Natural killer cell (primary cell): ENCODE measurements at regions not wholly inside any gene's neighbourhood (a gene's known extent, or its start where the extent isn't known, plus 50 kb on each side); places are given as distances from the start of the nearest gene placed in this dataset.

ENCODE experiments used
- ATAC-seq, 3 donors: fragments of 150-1000 bp in 2 of 3; fragments of 200-7000 bp in 1 of 3; cut with Tn5 transposase; 1 replicate in 1 of 3; 2 replicates in 2 of 3; pipeline ENCODE4 v1.10.0; 2021; ENCODE audit warnings: mild to moderate bottlenecking in 2 of 3, moderate library complexity in 2 of 3
- DNase-seq, 2 donors: peaks; one replicate each; pipeline versions ENCODE4 v3.0.0 to v3.0.0-alpha.2; 2013 to 2021; ENCODE audit warnings: mixed read lengths in 1 of 2
- H3K27ac ChIP-seq: one replicate; pipeline ENCODE4 v1.5.1; 2013; ENCODE audit warnings: mild to moderate bottlenecking, low read length
- H3K27me3 ChIP-seq: one replicate; pipeline ENCODE4 v1.6.1; 2013; ENCODE audit warnings: low read length; ENCODE audit not compliant: control insufficient read depth, insufficient read depth
- H3K36me3 ChIP-seq: one replicate; pipeline ENCODE4 v1.6.1; 2013; ENCODE audit warnings: low read length; ENCODE audit not compliant: control insufficient read depth, insufficient read depth
- H3K4me1 ChIP-seq: one replicate; pipeline ENCODE4 v1.6.1; 2013; ENCODE audit warnings: low read length; ENCODE audit not compliant: control insufficient read depth, insufficient read depth
- H3K4me3 ChIP-seq: one replicate; pipeline ENCODE4 v1.5.1; 2013; ENCODE audit warnings: low read length
- H3K9me3 ChIP-seq: one replicate; pipeline ENCODE4 v1.6.1; 2013; ENCODE audit warnings: low read length; ENCODE audit not compliant: control insufficient read depth, insufficient read depth
- H3K27ac Mint-ChIP-seq, 2 donors: one replicate each; pipeline ENCODE4 v1.8.0; 2022; ENCODE audit warnings: mild to moderate bottlenecking in 2 of 2, mixed read lengths in 2 of 2, moderate library complexity in 1 of 2
- H3K27me3 Mint-ChIP-seq, 2 donors: one replicate each; pipeline ENCODE4 v1.8.0; 2022; ENCODE audit warnings: low read depth in 2 of 2, mixed read lengths in 2 of 2
- H3K36me3 Mint-ChIP-seq: one replicate; pipeline ENCODE4 v1.8.0; 2022; ENCODE audit warnings: mixed read lengths
- H3K4me1 Mint-ChIP-seq, 2 donors: one replicate each; pipeline ENCODE4 v1.8.0; 2022; ENCODE audit warnings: mixed read lengths in 2 of 2
- H3K4me3 Mint-ChIP-seq: one replicate; pipeline ENCODE4 v1.8.0; 2022; ENCODE audit warnings: mild to moderate bottlenecking, moderate library complexity, mixed read lengths
- H3K9me3 Mint-ChIP-seq, 2 donors: one replicate each; pipeline ENCODE4 v1.8.0; 2022; ENCODE audit warnings: mixed read lengths in 2 of 2
- CTCF ChIP-seq: fragments of 200-600 bp; IDR thresholded peaks from one replicate; pipeline ENCODE4 v1.8.0; 2022; ENCODE audit warnings: antibody characterized with exemption
- intact Hi-C: fragments of 100-400 bp; cut with micrococcal nuclease; formaldehyde crosslinking; loops from one replicate; pipeline ENCODE4 v1.14.2; 2022

GRCh38 chr6:114897536-114897935 lies 554.7 kb upstream of the HS3ST5 start:
- DNase-seq = no peak
- Histone ChIP-seq H3K4me1 (no peaks in the 10 kb centered on the region), H3K36me3 (no peaks in the 10 kb centered on the region), H3K27ac (no peak overlapping the region), H3K4me3 (no peak overlapping the region), H3K9me3 (peaks cover 3% of the 10 kb centered on the region), H3K27me3 (no peaks in the 10 kb centered on the region)
- Mint-ChIP-seq H3K4me3 (no peak overlapping the region), H3K4me1 (no peaks in the 10 kb centered on the region), H3K27ac (no peak overlapping the region), H3K27me3 (no peaks in the 10 kb centered on the region), H3K36me3 (no peaks in the 10 kb centered on the region), H3K9me3 (peaks cover 7 to 9% of the 10 kb centered on the region in 2 donors)
- ATAC-seq = no peak
- intact Hi-C loops = no loop called here
- TF ChIP-seq CTCF = no peak

GRCh38 chr6:114892211-114892610 lies 549.4 kb upstream of the HS3ST5 start:
- TF ChIP-seq CTCF = no peak
- H3K27ac Mint-ChIP-seq = no peak overlapping the region
- Histone ChIP-seq H3K4me1 (no peaks in the 10 kb centered on the region), H3K4me3 (no peak overlapping the region), H3K27me3 (no peaks in the 10 kb centered on the region), H3K36me3 (no peaks in the 10 kb centered on the region), H3K9me3 (no peaks in the 10 kb centered on the region), H3K27ac (no peak overlapping the region)
- DNase-seq (no peak), ATAC-seq (no peak)
- H3K27me3 Mint-ChIP-seq = no peaks in the 10 kb centered on the region
- H3K4me1 Mint-ChIP-seq = no peaks in the 10 kb centered on the region
- peaks cover 7% of the 10 kb centered on the region for H3K36me3 Mint-ChIP-seq
- intact Hi-C loops = no loop called here
- peaks cover 7% of the 10 kb centered on the region in 2 donors for H3K9me3 Mint-ChIP-seq
- H3K4me3 Mint-ChIP-seq = no peak overlapping the region

- TF ChIP-seq CTCF = no peak
- Histone ChIP-seq H3K27ac (no peak overlapping the region), H3K4me1 (no peaks in the 10 kb centered on the region), H3K27me3 (no peaks in the 10 kb centered on the region), H3K9me3 (no peaks in the 10 kb centered on the region), H3K4me3 (no peak overlapping the region), H3K36me3 (no peaks in the 10 kb centered on the region)
- Mint-ChIP-seq H3K36me3 (peaks cover 7% of the 10 kb centered on the region), H3K27me3 (no peaks in the 10 kb centered on the region), H3K27ac (no peak overlapping the region), H3K4me1 (no peaks in the 10 kb centered on the region), H3K4me3 (no peak overlapping the region), H3K9me3 (peaks cover 7 to 8% of the 10 kb centered on the region in 2 donors)
- intact Hi-C loops = no loop called here
- ATAC-seq (no peak), DNase-seq (no peak)
Observed at GRCh38 chr6:114888241-114888640, 545.4 kb upstream of the HS3ST5 start.

DNA sequence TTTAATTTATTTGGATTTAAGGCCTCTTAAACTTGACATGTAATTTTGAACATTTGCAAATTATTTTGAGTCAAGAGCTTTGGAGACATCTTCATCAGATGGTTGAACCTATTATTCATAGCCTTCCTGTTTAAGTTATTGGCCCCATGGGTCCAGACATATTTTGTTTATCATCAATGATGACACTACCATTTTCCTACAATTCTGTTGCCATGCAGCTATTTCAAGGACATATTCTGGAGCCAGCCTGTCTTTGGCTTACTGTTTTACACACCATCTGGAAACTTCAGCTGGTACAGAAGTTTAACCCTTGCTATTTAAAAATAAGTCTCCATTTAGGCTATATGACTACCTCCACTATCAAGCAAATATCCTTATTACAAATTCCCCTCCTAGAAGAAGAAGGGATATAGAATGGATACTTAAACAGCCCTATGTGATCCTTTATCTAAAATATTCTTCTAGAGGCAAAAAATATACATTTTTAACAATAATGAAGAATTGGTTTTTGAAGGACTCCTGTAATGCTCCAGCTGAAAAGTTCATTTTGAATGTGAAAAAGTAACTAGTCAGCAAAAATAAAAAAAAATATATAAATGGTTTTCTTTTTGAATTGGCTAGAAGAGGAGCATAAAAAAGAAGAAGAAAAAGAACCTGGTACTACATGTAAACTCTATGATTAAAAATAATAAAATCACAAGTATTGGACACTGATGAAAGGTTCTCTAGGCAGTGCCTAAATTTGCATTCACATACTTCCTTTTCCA lies 544.0 kb upstream of the HS3ST5 start:
- H3K4me3 Mint-ChIP-seq = no peak overlapping the region
- DNase-seq (no peak), ATAC-seq (no peak)
- TF ChIP-seq CTCF = no peak
- no peaks in the 10 kb centered on the region for H3K9me3 ChIP-seq
- H3K36me3 ChIP-seq = no peaks in the 10 kb centered on the region
- H3K27ac ChIP-seq = no peak overlapping the region
- H3K4me3 ChIP-seq = no peak overlapping the region
- no peaks in the 10 kb centered on the region for H3K4me1 Mint-ChIP-seq
- H3K27ac Mint-ChIP-seq = no peak overlapping the region
- no peaks in the 10 kb centered on the region for H3K27me3 ChIP-seq
- intact Hi-C loops = no loop called here
- H3K36me3 Mint-ChIP-seq = peaks cover 14% of the 10 kb centered on the region
- no peaks in the 10 kb centered on the region for H3K27me3 Mint-ChIP-seq
- H3K4me1 ChIP-seq = no peaks in the 10 kb centered on the region
- peaks cover 6 to 13% of the 10 kb centered on the region in 2 donors for H3K9me3 Mint-ChIP-seq
